IMR-90 (cell line): ENCODE measurements at regions not wholly inside any gene's neighbourhood (a gene's known extent, or its start where the extent isn't known, plus 50 kb on each side); places are given as distances from the start of the nearest gene placed in this dataset.

Source experiments
- ATAC-seq: fragments of 200-7000 bp; cut with Tn5 transposase; 2 replicates; pipeline ENCODE4 v1.9.1; 2020; ENCODE audit warnings: low read depth, mild to moderate bottlenecking, moderate library complexity
- BruUV-seq: library from RNA; stranded (reverse); fragments of 400-500 nt; replicated peaks from 2 replicates; lab custom pipeline; 2021; lab: Mats Ljungman, UMichigan
- CTCF ChIA-PET: fragments of 300-600 bp; formaldehyde crosslinking; extraction: SDS; loops from one replicate; lab custom pipeline; 2021; ENCODE audit warnings: antibody characterized with exemption; lab: Yijun Ruan, JAX
- POLR2A ChIA-PET: fragments of 300-600 bp; sonication (Branson Sonifier 250); formaldehyde crosslinking; loops from one replicate; lab custom pipeline; 2022; ENCODE audit warnings: antibody characterized with exemption; ENCODE audit not compliant: unreplicated experiment; lab: Charles Lee
- DNase-seq: peaks from one replicate; pipeline ENCODE4 v3.0.0; 2013
- H2AFZ ChIP-seq: replicated peaks from 2 replicates; pipeline ENCODE3; 2013; ENCODE audit warnings: low read length, mild to moderate bottlenecking; ENCODE audit not compliant: poor library complexity
- H2AK5ac ChIP-seq: 2 replicates; pipeline ENCODE4 v1.6.1; 2013; ENCODE audit warnings: low read depth, low read length, inconsistent platforms
- H2AK9ac ChIP-seq: replicated peaks from 2 replicates; pipeline ENCODE3; 2013; ENCODE audit warnings: mild to moderate bottlenecking, low read depth, low read length, moderate library complexity; ENCODE audit not compliant: poor library complexity
- H2BK120ac ChIP-seq: 2 replicates; pipeline ENCODE4 v1.6.1; 2013; ENCODE audit warnings: low read depth, low read length, inconsistent platforms
- H2BK15ac ChIP-seq: 3 replicates; pipeline ENCODE4 v1.6.1; 2013; ENCODE audit warnings: low read depth, low read length, inconsistent platforms
- H2BK20ac ChIP-seq: 2 replicates; pipeline ENCODE4 v1.6.1; 2013; ENCODE audit warnings: low read depth, mild to moderate bottlenecking, inconsistent platforms, low read length, moderate library complexity
- H2BK5ac ChIP-seq: 2 replicates; pipeline ENCODE4 v1.6.1; 2013; ENCODE audit warnings: mild to moderate bottlenecking, low read depth, low read length, inconsistent platforms; ENCODE audit not compliant: poor library complexity, severe bottlenecking
- H3K14ac ChIP-seq: replicated peaks from 2 replicates; pipeline ENCODE4 v1.6.1; 2013; ENCODE audit warnings: low read depth, low read length, inconsistent platforms
- H3K18ac ChIP-seq: 2 replicates; pipeline ENCODE4 v1.6.1; 2013; ENCODE audit warnings: low read depth, low read length, control low read depth
- H3K23ac ChIP-seq: 2 replicates; pipeline ENCODE4 v1.6.1; 2013; ENCODE audit warnings: low read depth, low read length, inconsistent platforms
- H3K27ac ChIP-seq: 2 replicates; pipeline ENCODE4 v1.5.1; 2013; ENCODE audit warnings: mild to moderate bottlenecking, control low read depth, low read length; ENCODE audit not compliant: insufficient read depth
- H3K27me3 ChIP-seq: 2 replicates; pipeline ENCODE4 v1.6.1; 2013; ENCODE audit warnings: low read length; ENCODE audit not compliant: control insufficient read depth, insufficient read depth
- H3K36me3 ChIP-seq: 2 replicates; pipeline ENCODE4 v1.6.1; 2013; ENCODE audit warnings: low read length, mixed read lengths; ENCODE audit not compliant: control insufficient read depth, insufficient read depth
- H3K4ac ChIP-seq: 2 replicates; pipeline ENCODE4 v1.6.1; 2013; ENCODE audit warnings: low read depth, low read length, inconsistent platforms
- H3K4me1 ChIP-seq: 2 replicates; pipeline ENCODE4 v1.6.1; 2013; ENCODE audit warnings: low read length, mixed read lengths; ENCODE audit not compliant: control insufficient read depth, insufficient read depth
- H3K4me2 ChIP-seq: 2 replicates; pipeline ENCODE4 v1.6.1; 2013; ENCODE audit warnings: low read depth, mild to moderate bottlenecking, control low read depth, low read length, moderate library complexity
- H3K4me3 ChIP-seq: 2 replicates; pipeline ENCODE4 v1.5.1; 2013; ENCODE audit warnings: low read depth, mild to moderate bottlenecking, control low read depth, low read length, moderate library complexity; ENCODE audit not compliant: insufficient read depth
- H3K56ac ChIP-seq: 2 replicates; pipeline ENCODE4 v1.6.1; 2013; ENCODE audit warnings: low read length, inconsistent platforms; ENCODE audit not compliant: insufficient read depth; ENCODE audit errors: extremely low read depth
- H3K79me1 ChIP-seq, 2 experiments: 2 replicates each; pipeline ENCODE4 v1.6.1; 2013; ENCODE audit warnings: low read length in 2 of 2, inconsistent platforms in 1 of 2, low read depth in 1 of 2
- H3K9ac ChIP-seq: 2 replicates; pipeline ENCODE4 v1.6.1; 2013; ENCODE audit warnings: low read depth, low read length, control low read depth
- H3K9me1 ChIP-seq: 2 replicates; pipeline ENCODE4 v1.6.1; 2013; ENCODE audit warnings: low read length, inconsistent platforms; ENCODE audit not compliant: insufficient read depth
- H3K9me3 ChIP-seq: 2 replicates; pipeline ENCODE4 v1.6.1; 2013; ENCODE audit warnings: low read length; ENCODE audit not compliant: control insufficient read depth, insufficient read depth
- H4K20me1 ChIP-seq: 2 replicates; pipeline ENCODE4 v1.6.1; 2013; ENCODE audit warnings: low read length, inconsistent platforms; ENCODE audit not compliant: insufficient read depth
- H4K5ac ChIP-seq: 2 replicates; pipeline ENCODE4 v1.6.1; 2013; ENCODE audit warnings: mild to moderate bottlenecking, low read depth, low read length, control low read depth
- H4K8ac ChIP-seq, 2 experiments: 2 replicates each; pipeline ENCODE4 v1.6.1; 2013; ENCODE audit warnings: low read depth in 2 of 2, low read length in 2 of 2, control low read depth in 1 of 2, inconsistent platforms in 1 of 2
- H4K91ac ChIP-seq: 2 replicates; pipeline ENCODE4 v1.6.1; 2013; ENCODE audit warnings: low read depth, low read length, inconsistent platforms; ENCODE audit not compliant: insufficient read depth
- CHD1 ChIP-seq: IDR thresholded peaks from 2 replicates; pipeline ENCODE4 v1.6.1; 2012; ENCODE audit warnings: low read depth, low read length, improper control_type of control experiment
- CTCF ChIP-seq: conservative IDR thresholded peaks from 2 replicates; pipeline ENCODE4 v1.5.1; 2012; ENCODE audit warnings: mild to moderate bottlenecking, low read depth, low read length, improper control_type of control experiment
- NFE2L2 ChIP-seq: fragments of 150-350 bp; IDR thresholded peaks from 2 replicates; pipeline ENCODE4 v1.6.1; 2016; ENCODE audit warnings: low read depth, mild to moderate bottlenecking, low read length
- POLR2A ChIP-seq: IDR thresholded peaks from 2 replicates; pipeline ENCODE4 v1.6.1; 2012; ENCODE audit warnings: mild to moderate bottlenecking, low read depth, low read length
- WGBS, 2 experiments: methylation state at CpG; one replicate each; pipeline versions ENCODE4 v1.1.5 to v1.1.7; 2013; ENCODE audit warnings: missing lambda C conversion rate in 2 of 2; ENCODE audit not compliant: insufficient read length in 1 of 2; ENCODE audit errors: extremely low coverage in 2 of 2; 5-methylcytosine and 5-hydroxymethylcytosine counted together
- dilution Hi-C: fragments of 300-500 bp; cut with HindIII; formaldehyde crosslinking; loops from one replicate; pipeline ENCODE4 v1.14.3; 2018; ENCODE audit warnings: low sequenced_read_pairs; ENCODE audit not compliant: unreplicated experiment
- in situ Hi-C: fragments of 300-500 bp; cut with MboI; formaldehyde crosslinking; loops from 3 replicates; pipeline ENCODE4 v1.14.3; 2019; ENCODE audit warnings: low sequenced_read_pairs, inconsistent platforms, mixed read lengths
- intact Hi-C: fragments of 100-400 bp; cut with micrococcal nuclease; formaldehyde crosslinking; loops from 2 replicates; pipeline ENCODE4 v1.10.0; 2022

DNA sequence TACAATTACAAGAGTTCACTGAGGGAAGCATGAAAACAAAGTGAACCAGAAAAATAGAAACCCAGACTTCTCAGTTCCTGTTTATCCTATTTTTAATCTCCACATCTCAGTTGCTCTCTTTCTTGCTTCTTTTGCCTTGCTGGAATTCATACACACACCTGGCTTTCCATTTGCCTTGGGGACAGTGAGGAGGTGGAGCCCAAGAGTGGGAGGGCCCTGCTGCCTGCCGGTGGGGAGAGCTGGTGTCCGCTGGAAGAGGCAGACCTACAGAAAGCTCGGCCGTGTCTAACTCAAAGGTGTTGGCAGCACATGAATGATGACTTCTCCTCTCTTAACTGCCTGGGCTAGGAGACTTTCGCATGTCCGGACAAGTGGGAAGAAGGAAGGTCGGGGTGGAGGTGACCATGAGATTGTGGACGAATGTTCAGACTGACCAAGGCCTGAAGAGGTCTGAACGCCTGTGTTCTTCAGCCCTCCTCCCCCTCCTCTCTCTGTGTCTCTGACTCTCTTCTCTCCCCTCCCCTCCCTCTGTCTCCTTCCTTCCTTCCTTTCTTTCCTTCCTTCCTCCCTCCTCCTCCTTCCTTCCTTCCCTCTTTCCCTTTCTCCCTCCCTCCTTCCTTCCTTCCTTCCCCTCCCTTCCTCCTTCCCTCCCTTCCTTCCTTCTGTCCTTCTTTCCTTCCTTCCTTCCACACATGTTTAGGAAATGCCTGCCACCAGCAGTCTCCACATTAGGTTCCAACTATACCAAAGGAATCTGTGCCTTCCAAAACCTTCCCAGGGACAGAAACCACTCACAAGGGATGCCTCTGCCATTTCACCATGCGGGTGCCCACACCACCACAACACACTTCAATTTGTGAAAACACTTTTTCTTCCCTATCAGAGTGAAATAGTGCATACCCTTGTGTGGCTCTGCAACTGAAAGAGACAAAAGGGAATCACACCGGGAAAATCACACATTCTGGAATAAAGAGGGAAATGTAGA is 157.3 kb upstream of the RUNX1 start:
- H3K4me2 ChIP-seq = peak overlapping the region; percentile 36
- peaks cover 0 to 16% of the 10 kb centered on the region in 2 experiments; a peak in 2 of 4 replicates for H3K79me1 ChIP-seq
- H3K14ac ChIP-seq = peak overlapping the region; percentile 84
- TF ChIP-seq POLR2A (0 out of 2 replicates have a peak, but pooled peaks have one; percentile 6), CTCF (no peak), NFE2L2 (no peak), CHD1 (no peak)
- BruUV-seq = no TSS peak
- peak overlapping the region; percentile 99 for H2AK5ac ChIP-seq
- H3K27me3 ChIP-seq = no peaks in the 10 kb centered on the region
- H3K9me1 ChIP-seq = peaks cover 20% of the 10 kb centered on the region
- H3K23ac ChIP-seq = peak overlapping the region; percentile 96
- H4K5ac ChIP-seq = peak overlapping the region; percentile 76
- 50% methylated on average over 2 of the region's 11 CpGs; no CpG with 5 or more reads in 1 of the 2 experiments for WGBS, 2 experiments
- ATAC-seq = no peak
- H2BK20ac ChIP-seq = peak overlapping the region; percentile 94
- H4K8ac ChIP-seq = peak overlapping the region; percentile 81 to 89
- peak overlapping the region; percentile 83 for H2AFZ ChIP-seq
- peak overlapping the region; percentile 94; the same call in 1 of the 2 replicates for H3K56ac ChIP-seq
- H3K36me3 ChIP-seq = no peaks in the 10 kb centered on the region
- H3K4me3 ChIP-seq = no peak overlapping the region
- ChIA-PET CTCF (interaction anchor here (1.1 to 1.2 kb wide), 2 partner anchors 50 to 156 kb away, joined by 3 to 4 read pairs; no protein-coding TSS in a partner anchor), POLR2A (no interaction called here)
- H2BK5ac ChIP-seq = peak overlapping the region; percentile 92
- in situ Hi-C loops (loop anchor here (5.0 kb wide), 1 partner anchor 319 kb away; no protein-coding TSS in a partner anchor), dilution Hi-C loops (no loop called here), intact Hi-C loops (loop anchor here (5.0 to 10.0 kb wide), 4 partner anchors 196 to 638 kb away; no protein-coding TSS in a partner anchor)
- H2BK15ac ChIP-seq = peak overlapping the region; percentile 97; the same call in 2 of the 3 replicates
- H3K18ac ChIP-seq = peak overlapping the region; percentile 80
- H4K91ac ChIP-seq = peak overlapping the region; percentile 96
- H3K4ac ChIP-seq = peak overlapping the region; percentile 94
- DNase-seq = peak; percentile 32
- H2BK120ac ChIP-seq = peak overlapping the region; percentile 96
- peak overlapping the region; percentile 46 for H2AK9ac ChIP-seq
- no peaks in the 10 kb centered on the region for H3K9me3 ChIP-seq
- H4K20me1 ChIP-seq = no peaks in the 10 kb centered on the region
- peaks cover 41% of the 10 kb centered on the region for H3K4me1 ChIP-seq
- peak overlapping the region; percentile 91 for H3K27ac ChIP-seq
- peak overlapping the region; percentile 50 for H3K9ac ChIP-seq
